Stimulated activated CD4-positive, alpha-beta T cell treated with anti-CD3 and anti-CD28 coated beads, Interleukin-2, amount 100 ng/mL, for 48 hours (primary cell): ENCODE measurements at regions not wholly inside any gene's neighbourhood (a gene's known extent, or its start where the extent isn't known, plus 50 kb on each side); places are given as distances from the start of the nearest gene placed in this dataset.
"Not testable (repeated sequence)": the region's sequence is repeated elsewhere in the genome, so short reads cannot be mapped to it uniquely, and the experiment has no call there.

Experiments
- DNase-seq, 2 donors: peaks; one replicate each; pipeline ENCODE4 v3.0.0-alpha.2; 2020

DNA sequence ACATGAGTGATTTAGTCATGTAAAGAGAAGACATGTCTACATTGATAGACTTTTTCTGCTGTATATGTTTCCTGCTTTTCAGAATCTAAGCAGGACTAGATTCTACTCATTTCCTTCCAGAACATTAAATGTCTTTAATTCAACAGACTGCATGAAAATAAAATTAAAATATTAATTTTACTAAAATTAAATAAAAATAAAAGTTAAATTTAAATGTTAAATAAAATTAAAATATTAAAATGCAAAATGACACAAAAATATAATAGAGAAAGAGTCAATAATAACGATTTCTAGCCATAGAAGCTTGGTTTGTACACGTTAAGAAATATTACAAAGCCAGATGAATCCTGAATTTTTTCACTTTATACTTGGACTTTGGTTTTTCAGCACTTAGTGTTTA lies 552.8 kb upstream of the NR5A2 start:
- DNase-seq, result no peak

DNA sequence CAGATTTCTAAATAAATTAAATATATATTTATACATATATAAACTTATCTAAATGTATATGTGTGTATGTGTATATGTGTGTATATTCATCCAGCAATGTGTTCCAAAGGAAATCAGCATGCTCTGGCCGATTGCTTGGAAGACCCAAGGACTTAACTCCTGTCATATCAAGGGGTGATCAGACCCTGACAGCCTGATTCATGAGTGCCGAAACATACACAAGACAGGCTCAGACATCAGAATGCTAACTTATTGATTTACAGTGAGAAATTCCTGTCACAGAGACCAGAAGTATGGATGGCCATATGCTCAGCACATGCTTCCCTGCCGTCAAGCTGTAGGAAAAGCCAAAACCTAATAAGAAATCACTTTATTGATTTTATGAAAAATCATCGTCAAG lies 545.1 kb upstream of the NR5A2 start:
- no peak for DNase-seq

DNA sequence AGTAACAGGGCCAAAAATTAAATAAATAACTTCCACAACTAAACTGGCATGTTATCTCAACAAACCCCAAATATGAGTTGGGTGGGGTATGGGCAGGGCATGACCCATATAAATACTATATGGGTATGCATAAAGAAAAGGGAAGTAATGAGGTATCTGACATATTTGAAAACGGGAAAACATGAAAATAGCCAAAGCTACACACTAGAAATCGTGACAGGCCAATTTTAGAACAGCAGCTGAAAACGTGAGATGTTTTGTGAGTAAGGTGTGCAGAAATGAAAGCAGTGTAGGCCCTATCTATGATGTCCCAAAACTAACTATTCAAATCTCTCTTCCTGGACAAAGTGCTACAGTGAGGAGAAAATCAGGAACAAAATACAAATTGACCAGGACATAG lies 537.9 kb upstream of the NR5A2 start:
- DNase-seq, result no peak

DNA sequence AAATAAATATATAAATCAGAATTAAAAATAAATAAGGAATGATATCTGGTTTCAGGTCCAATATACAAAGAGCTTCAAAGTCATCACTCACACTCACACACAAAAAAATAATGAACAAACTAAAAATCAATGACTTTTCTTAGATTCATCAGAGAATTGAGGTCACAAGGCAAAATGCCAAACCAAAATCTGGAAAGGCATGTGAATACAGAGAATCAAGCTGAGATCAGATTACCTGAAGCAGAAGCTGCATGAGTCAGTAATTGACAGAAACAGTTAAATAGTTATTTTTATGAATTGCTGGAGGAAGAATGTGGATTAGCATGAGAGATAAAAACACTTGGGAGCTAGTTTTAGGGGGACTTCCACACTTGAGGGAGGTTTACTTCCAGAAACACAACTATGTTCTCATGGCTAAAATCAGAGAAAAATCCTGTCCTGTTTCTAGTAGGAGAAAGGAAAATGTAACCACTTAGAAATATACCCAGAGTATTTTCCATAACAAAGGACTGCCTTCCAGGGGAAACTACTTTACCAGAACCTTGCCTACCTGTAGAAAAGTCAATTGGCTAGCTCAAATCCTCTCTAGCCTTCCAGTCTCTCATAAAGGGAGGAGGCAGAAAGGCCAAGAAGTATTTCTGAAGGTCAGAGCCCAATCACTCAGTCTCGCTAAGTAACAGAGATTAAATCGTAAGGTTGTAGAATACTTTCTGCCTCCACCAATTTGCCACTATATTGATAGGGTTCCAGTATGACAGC lies 536.6 kb upstream of the NR5A2 start:
- no peak for DNase-seq

DNA sequence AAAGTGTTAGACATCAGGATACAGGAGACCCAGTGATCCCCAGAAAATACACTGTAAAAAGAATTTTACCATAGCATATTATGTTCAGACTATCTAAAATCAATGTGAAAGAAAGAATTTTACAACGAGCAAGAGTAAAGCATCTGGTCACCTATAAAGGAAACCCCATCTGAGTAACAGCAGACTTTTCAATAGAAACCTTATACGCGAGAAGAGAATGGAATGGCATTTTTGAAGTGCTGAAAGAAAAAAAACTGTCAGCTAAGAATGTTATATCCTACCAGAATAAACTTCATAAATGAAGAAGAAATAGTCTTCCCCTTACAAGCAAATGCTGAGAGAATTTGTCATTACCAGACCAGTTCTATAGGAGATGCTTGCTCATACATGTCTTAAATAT lies 532.1 kb upstream of the NR5A2 start:
- no peak for DNase-seq

DNA sequence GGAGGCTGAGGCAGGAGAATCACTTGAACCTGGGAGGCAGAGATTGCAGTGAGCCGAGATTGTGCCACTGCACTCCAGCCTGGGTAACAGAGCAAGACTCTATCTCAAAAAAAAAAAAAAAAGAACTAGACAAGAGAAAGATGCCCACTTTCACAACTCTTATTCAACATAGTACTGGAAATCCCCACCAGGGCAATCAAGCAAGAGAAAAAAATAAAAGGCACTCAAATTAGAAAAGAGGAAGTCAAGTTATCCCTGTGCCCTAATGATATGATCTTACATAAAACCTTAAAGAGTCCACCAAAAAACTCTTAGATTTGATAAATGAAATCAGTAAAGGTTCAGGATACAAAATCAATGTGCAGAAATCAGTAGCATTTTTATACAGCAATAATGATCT lies 528.7 kb upstream of the NR5A2 start:
- DNase-seq, result not testable (repeated sequence)

DNA sequence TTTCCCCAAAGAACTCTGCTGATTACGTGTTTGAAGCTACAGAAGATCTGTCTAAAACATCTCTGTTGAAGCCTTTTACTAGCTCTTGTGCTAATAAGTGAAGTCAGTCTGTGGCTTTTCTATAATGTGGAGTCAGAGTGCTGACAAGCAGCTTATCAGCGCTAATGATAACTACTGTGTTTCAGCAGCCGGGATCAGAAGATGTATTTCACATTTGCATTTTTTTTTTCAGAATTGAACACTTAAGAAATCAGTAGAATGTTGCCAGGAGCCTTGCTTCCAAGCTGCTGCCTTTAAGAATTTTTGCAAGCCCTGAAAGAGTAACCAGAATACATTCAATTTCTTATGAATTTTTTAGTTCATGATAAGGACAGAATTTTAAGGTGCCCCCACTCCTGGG lies 519.4 kb upstream of the NR5A2 start:
- DNase-seq, result no peak

DNA sequence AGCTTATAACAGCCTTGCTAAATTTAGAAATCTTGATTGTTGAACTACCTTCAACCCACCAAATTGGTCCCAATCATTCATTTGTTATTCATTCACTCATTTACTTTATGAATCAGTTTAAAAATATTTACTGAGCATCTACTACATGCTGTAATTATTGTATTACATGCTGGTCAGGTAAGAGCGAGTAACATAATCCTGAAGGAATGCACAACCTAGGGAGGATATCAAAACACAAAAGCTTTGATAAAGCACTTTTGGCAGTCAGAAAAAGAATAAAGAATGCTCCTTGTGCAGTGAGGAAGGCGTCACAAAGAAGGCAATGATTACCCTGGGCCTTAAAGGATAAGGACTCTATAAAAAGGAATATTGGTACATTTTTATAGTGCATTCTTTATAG lies 518.9 kb upstream of the NR5A2 start:
- no peak for DNase-seq

DNA sequence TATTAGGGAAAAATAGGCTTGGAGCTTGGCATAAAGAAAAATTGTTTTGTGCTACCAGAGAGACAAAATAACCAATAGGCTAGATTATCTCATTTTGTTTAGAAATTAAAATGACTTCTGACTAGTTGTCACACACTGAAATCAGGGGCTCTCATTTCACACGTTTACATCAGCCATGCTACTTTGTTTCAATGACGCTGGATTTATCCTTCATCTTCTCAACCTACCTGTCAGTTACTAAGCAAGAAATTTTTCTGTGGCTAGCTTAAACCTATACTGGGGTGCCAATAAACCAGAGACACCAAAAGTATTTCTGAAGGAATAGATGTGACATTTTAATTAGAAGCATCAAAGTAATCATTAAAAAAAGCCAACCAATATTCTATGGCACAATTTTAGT lies 518.1 kb upstream of the NR5A2 start:
- no peak for DNase-seq

DNA sequence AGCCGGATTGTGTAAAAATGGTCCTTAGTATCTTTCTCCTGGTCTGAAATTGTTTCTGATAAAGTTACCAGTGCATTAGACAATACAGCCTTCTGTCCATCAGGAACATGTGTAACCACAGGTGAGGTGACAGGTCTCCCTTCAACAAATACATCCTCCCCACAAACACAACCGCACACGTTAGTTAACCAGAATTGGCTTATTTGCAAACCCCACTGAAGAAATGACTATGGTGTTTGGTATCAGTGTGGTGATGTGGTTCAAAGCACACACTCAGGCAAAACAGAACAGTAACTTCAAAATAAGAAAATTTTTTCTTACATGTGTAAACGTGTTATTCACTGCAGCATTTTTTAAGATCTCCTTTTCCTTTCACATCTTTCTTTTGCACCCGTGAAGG lies 517.2 kb upstream of the NR5A2 start:
- DNase-seq, result no peak

DNA sequence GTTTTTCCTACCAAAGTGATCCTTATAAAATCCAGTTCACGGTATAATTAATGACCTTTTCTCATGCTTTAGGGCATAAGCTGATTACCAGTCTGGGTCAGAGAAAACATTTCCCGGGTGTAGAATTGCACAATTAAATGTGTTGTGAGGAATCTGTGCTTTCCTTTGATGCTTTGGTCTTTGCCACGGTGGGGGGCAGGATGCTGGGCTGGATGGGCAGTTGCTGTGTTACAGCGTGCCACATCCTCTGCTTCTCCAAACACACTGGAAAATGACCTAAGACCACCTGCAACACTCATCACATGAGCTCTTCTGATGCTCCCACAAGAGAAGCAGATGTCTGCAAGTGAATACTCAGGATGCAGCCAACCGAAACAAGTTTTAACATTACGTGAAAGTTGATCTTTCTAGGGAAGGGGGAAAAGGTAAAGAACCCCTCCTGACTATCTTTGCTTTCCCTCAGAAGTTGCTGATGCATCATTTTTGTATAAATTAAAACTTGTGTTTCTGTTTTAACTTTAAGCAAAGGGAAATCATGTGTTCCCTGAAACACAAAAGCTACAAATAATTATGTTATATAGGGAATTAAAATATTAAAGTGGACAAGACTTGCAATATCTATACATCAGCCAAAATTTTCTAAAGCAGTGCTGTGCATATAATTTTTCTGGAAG lies 515.3 kb upstream of the NR5A2 start:
- DNase-seq, result no peak

DNA sequence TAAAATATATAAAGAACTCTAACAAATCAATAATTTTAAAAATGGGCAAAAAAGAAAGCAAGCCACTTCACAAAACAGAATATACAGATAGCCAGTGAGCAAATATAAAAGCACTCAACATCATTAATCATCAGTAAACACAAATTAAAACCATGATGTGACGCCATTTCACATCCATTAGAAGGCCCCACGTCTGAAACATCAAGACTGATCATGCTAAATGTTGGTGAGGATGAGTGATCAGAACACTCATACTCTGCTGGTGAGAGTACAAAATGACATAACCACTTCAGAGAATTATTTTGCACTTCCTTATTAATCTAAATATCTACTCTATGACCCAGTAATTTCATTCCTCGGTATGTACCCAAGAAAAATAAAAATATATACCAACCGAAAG lies 512.2 kb upstream of the NR5A2 start:
- no peak for DNase-seq

DNA sequence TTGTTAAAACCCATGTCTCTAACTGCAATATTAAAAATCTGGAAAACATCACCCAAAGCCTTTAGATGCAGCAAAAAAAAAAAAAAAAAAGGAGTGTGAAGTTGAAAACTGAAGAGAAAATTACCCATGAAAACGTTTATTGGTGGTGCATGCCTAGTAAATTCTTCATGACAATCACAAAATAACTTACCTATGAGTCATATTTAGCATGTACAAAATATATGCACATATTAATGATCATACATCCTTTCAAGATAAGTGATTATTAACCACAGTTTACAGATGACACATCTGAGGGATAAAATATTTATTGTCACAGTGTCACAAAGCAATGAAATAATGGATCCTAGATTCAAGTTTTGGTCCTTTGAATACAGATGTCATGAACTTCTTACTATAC lies 505.2 kb upstream of the NR5A2 start:
- DNase-seq, result no peak

DNA sequence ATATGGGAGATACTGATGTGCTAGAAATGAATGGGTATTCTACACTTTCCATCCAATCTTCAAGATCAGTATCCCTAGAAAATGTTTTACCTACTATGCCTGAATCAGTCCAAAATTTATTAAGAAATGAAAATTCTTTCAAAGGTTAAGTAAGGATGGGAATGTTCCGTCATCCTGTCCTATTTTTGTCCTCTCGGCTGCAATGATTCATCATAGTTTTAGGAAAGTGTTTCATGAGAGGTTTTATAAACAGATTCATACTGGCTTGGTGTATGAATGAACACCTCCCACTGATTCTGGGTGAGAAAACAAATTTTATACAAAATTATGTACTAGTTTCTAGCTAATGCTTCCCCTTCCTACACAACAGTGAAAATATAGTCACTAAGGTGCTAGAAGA lies 504.6 kb upstream of the NR5A2 start:
- no peak for DNase-seq

DNA sequence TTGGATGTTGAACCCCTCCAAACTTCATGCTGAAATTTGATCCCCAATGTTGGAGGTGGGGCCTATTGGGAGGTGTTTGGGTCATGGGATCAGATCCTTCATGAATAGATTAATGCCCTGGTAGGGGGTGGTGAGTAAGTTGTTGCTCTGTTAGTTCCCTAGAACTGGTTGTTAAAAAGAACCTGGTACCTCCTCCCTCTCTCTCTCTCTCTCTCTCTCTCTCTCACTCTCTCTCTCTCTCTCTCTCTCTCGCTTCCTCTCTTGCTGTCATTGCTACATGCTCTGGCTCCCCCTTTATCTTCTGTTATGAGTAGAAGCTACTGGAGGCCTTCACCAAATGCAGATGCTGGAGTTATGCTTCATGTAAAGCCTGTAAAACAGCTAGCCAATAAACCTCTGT lies 498.2 kb upstream of the NR5A2 start:
- DNase-seq, result no peak

DNA sequence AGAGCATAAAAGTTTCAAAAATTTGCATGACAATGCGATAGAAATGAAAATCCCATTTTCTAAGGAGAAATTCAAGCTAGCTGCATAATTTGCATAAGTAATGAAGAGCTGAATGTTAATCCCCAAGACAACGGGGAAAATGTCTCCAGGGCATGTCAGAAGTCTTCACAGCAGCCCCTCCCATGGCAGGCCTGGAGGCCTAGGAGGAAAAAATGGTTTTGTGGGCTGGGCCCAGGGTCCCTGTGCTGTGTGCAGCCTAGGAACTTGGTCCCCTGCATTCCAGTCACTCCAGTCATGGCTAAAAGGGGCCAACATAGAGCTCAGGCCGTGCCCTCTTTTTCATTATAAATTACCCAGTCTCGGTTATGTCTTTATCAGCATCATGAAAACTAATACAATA lies 494.1 kb upstream of the NR5A2 start:
- not testable (repeated sequence) for DNase-seq

DNA sequence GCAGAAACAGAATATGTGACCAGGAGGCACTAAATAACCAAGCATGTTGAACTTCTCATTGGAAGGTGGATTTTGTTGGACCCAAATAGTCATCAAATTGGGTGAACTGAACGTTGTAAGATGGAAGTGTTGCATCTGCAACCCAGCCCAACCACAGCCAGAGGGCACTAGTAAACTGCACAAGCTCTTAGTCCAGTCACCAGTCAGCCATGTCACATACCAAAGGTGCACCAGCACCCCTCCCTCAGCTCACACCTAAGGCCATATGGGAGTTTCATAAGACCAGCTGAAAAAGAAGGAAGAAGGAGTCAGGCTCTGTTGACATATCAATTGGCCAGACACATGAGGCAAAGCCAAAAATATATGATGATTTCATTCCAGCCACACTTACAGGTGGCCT lies 481.7 kb upstream of the NR5A2 start:
- no peak for DNase-seq

DNA sequence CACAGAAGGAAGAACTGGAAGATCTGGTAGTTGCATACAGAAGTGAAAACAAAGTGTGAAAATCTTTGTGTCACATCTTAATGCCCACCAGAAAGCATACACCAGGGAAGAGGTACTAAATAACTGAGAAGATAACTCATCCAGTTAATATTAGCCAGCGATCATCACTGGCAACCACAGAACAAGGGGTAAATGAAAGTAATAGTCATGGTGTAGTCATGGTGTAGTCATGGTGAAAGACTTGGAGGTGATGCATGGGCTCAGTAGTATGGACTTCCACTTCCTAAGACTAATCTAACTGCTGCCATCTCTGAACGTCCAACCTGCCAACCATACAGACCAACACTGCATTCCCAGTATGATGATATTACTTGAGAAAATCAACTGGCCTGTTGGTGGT lies 481.2 kb upstream of the NR5A2 start:
- no peak for DNase-seq

DNA sequence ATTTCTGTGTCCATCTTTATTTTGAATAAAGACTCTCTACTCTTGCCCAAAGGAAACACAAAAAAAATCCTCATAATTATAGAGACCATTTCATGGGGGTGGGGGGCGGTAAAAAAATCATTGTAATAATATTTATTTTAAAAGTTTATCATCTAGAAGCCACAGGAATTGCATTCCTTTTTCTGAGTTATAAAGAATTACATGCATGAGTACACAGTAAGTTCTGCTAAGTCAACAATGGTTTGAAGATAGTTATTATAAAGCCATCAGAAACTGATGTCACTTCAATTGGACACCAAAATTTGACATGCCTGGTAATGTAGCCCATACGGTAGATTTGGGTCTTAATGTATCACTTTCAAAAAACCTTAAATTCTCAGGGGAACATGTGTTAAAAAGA lies 478.1 kb upstream of the NR5A2 start:
- DNase-seq, result no peak

DNA sequence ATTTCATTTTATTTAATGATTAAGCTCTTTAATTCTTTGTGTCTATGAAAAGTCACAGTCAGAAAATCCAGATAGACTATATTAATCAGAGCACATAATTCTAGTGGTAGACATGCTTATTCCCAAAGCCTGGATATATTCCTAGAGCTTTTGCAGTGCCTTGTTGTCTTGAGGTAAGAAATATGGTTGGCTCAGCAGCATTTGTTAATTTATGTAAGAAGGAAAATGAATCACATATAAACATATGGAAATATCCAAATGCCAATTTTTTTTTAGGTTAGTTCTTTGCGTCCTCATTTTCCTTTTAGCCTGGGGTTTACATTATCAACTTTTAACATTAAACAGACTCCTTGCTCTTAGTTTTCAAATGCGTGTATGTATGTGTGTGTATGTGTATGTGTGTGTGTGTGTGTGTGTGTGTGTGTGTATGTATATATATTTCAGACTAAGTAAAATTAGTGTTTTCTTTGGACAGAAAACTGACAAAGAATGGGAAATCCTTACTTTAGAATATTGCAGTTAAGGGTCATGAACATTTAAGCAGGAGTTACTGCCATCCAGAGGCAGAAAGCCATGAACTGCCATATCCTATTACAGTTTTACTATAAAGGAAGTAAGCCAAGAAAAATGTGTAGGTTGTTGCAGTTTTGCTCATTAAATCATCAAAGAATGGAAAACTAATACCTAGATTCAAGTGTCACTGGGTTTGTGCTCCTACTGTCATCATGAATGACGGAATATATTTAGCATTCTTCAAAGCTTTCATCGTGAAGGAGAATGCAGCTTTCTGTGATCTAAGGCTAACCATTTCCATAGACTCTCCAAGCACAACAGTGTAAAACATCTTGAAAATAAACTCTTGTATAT lies 477.1 kb upstream of the NR5A2 start:
- DNase-seq, result no peak

DNA sequence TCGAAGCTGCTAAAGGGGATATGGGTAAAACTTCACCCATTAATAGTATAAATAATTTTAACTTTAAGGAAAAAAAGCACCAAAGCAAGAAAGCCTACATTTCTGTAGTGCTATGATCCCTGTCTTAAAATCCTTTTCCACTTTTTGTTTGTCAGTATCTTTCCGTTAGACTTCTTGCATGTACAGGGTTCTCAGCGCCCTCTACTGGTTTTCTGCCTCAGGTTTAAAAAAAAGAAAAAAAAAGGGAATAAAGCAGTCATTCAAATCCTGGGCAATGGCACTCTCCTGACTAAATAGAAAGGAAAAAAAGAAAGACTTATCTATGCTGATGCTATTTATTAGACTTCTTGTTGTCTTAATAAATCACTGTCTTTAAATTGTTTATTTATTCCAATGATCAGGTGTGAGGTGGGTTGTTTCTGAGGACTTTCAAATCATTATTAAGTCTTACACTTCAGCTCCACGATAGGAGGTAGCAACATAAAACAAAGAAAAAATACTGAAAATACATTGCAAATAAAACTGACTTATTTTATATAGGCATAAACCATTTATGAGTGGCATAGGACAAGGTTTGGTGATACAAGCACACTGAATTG lies 475.4 kb upstream of the NR5A2 start:
- peak; percentile 30 to 36 for DNase-seq

DNA sequence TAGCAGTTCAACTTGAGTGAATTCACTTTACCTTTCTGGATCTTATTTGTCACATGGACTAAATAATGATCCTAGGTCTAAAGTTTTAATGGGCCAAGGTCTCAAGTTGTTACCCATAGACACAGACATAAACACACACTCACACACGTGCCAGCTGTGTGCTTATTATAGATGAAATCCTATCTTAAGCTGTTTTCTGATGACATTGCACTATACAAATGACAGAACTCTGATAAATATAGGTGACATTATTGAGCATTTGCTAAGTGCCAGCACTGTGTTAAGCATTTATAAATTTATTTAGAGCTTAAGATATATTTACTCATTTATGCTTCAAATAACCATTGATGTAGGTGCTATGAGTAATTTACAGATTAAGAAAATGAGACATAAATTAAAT lies 474.4 kb upstream of the NR5A2 start:
- DNase-seq, result no peak

DNA sequence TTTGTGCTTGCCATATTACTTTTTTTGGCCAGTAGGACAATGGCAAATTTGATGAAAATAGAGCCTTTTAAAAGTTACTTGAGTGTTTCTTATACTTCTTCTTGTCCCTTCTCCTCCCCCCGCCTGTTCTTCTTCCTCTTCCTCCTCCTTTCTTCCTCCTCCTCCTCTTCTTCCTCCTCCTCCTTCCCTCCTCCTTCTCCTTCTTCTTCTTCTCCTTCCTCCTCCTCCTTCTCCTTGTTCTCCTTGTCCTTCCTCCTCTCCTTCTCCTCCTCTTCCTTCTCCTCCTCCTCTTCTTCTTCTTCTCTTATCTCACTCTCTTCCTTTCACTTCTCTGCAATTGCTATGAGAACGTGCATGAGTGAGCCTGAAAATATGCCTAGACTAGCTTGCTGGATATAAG lies 466.2 kb upstream of the NR5A2 start:
- DNase-seq, result no peak

DNA sequence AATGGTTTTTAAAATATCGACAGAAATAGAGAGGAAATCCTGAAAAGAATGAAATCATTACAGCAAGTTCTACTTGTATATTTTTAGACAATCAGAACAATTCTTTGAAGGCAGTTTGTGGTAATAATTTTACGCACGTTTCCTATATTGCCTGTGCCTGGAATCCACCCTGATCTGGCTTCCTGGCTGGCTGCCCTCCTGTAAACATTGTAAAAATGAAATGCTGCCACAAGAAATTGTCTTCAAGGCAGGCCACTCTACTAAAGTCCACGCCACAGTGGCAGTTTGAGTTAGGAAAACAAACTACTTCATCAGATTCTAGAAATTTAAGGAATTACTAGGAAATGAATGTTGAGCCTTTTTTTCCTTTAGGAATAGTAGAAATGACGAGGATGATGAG lies 454.5 kb upstream of the NR5A2 start:
- DNase-seq, result no peak
